HEK293T (cell line): ENCODE measurements at regions not wholly inside any gene's neighbourhood (a gene's known extent, or its start where the extent isn't known, plus 50 kb on each side); places are given as distances from the start of the nearest gene placed in this dataset.

Source experiments
- ARNT ChIP-seq: fragments of 450-650 bp; IDR thresholded peaks from 2 replicates; pipeline ENCODE4 v1.6.1; 2017; ENCODE audit warnings: mild to moderate bottlenecking
- ELF4 ChIP-seq: fragments of 450-650 bp; IDR thresholded peaks from 2 replicates; pipeline ENCODE4 v1.6.1; 2017; ENCODE audit warnings: antibody characterized with exemption
- FOXA1 ChIP-seq: fragments of 450-650 bp; IDR thresholded peaks from 2 replicates; pipeline ENCODE4 v1.6.1; 2016; ENCODE audit warnings: mild to moderate bottlenecking
- HDGF ChIP-seq: fragments of 450-650 bp; IDR thresholded peaks from 2 replicates; pipeline ENCODE4 v1.6.1; 2017; ENCODE audit warnings: antibody characterized with exemption, borderline replicate concordance
- L3MBTL2 ChIP-seq: fragments of 450-650 bp; conservative IDR thresholded peaks from 2 replicates; pipeline ENCODE4 v1.6.1; 2016; ENCODE audit warnings: mild to moderate bottlenecking
- PKNOX1 ChIP-seq: fragments of 450-650 bp; IDR thresholded peaks from 2 replicates; pipeline ENCODE4 v1.6.1; 2016
- SP1 ChIP-seq: fragments of 450-650 bp; IDR thresholded peaks from 2 replicates; pipeline ENCODE4 v1.6.1; 2017
- TARDBP ChIP-seq: fragments of 450-650 bp; IDR thresholded peaks from 2 replicates; pipeline ENCODE4 v1.6.1; 2016
- ZNF384 ChIP-seq: fragments of 450-650 bp; IDR thresholded peaks from 2 replicates; pipeline ENCODE4 v1.6.1; 2016

- no peak for TF ChIP-seq FOXA1
- no peak for TF ChIP-seq HDGF
- TF ChIP-seq TARDBP = no peak
- no peak for TF ChIP-seq SP1
- TF ChIP-seq ARNT = no peak
- no peak for TF ChIP-seq L3MBTL2
- TF ChIP-seq PKNOX1 = no peak
- no peak for TF ChIP-seq ZNF384
- no peak for TF ChIP-seq ELF4
Observed at GRCh38 chr4:7118013-7118832, 50.4 kb upstream of the GRPEL1 start.
